ENCODE measurements at regions not wholly inside any gene's neighbourhood (a gene's known extent, or its start where the extent isn't known, plus 50 kb on each side); places are given as distances from the start of the nearest gene placed in this dataset.

DNA sequence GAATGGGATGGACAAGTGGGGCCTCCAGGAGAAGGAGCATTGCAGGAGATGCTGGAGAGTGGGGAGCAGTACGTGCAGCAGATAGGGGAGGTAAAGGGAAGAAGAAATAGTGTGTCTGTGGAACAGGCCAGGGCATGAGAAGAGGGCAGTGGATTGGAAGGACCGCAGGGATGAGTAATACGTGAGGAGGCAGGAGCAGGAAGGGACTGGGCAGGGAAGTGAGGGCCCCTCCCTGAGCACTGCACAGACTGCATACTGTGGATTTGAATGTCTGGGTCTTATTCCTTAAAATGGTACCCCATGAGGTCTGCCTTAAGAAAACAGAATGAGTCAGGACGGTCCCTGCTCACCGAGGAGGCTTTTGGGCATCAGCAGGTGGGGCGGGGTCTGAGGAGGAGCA, 210.0 kb upstream of the NDN start:
- TF ChIP-seq, protein P1, sequence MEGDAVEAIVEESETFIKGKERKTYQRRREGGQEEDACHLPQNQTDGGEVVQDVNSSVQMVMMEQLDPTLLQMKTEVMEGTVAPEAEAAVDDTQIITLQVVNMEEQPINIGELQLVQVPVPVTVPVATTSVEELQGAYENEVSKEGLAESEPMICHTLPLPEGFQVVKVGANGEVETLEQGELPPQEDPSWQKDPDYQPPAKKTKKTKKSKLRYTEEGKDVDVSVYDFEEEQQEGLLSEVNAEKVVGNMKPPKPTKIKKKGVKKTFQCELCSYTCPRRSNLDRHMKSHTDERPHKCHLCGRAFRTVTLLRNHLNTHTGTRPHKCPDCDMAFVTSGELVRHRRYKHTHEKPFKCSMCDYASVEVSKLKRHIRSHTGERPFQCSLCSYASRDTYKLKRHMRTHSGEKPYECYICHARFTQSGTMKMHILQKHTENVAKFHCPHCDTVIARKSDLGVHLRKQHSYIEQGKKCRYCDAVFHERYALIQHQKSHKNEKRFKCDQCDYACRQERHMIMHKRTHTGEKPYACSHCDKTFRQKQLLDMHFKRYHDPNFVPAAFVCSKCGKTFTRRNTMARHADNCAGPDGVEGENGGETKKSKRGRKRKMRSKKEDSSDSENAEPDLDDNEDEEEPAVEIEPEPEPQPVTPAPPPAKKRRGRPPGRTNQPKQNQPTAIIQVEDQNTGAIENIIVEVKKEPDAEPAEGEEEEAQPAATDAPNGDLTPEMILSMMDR (IDR thresholded peaks at IDR 0.05), result no peak
- no peak overlapping the region for H3K4me2 ChIP-seq (ENCODE audit: low read length)
- no peak overlapping the region for H2AFZ ChIP-seq
- no peaks in the 10 kb centered on the region for H3K36me3 ChIP-seq (ENCODE audit: control insufficient read depth, insufficient read depth, low read length)
- no peak overlapping the region for H3K9ac ChIP-seq
- H3K27me3 ChIP-seq (ENCODE audit: control insufficient read depth, insufficient read depth, low read length), result no peaks in the 10 kb centered on the region
- H3K9me3 ChIP-seq (ENCODE audit: control insufficient read depth, low read length), result no peaks in the 10 kb centered on the region
- no peak overlapping the region for H3K27ac ChIP-seq
- H3K4me3 ChIP-seq (ENCODE audit: low read depth, low read length), result no peak overlapping the region
- H3K79me2 ChIP-seq, result no peaks in the 10 kb centered on the region
- no peaks in the 10 kb centered on the region for H3K4me1 ChIP-seq

DNA sequence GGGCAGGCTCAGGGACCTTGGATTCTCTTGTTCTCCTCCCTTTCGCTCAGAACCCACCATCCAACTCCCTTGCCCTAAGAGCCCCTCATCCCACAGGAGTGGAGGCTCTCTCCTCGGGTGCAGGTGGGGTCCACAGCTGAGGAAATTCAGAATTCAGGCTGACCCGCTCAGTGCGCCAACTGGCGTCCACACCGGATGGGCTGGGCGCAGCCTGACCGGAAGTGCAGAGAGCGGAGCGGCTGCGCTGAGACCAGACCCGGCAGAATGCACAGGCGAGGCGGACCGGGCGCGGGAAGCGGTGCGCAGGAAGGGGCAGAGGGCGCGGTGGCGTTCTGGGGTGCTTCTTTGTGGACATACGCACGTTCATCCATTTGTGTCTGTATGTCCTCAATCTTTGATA, 210.4 kb upstream of the NDN start:
- no peaks in the 10 kb centered on the region for H3K79me2 ChIP-seq
- H3K9me3 ChIP-seq (ENCODE audit: control insufficient read depth, low read length), result no peaks in the 10 kb centered on the region
- TF ChIP-seq, protein P1 (IDR thresholded peaks at IDR 0.05), result no peak
- H3K27ac ChIP-seq, result no peak overlapping the region
- H3K36me3 ChIP-seq (ENCODE audit: control insufficient read depth, insufficient read depth, low read length), result no peaks in the 10 kb centered on the region
- H3K4me2 ChIP-seq (ENCODE audit: low read length), result peak overlapping the region; percentile 54
- no peaks in the 10 kb centered on the region for H3K4me1 ChIP-seq
- H3K4me3 ChIP-seq (ENCODE audit: low read depth, low read length), result peak overlapping the region; percentile 29
- no peaks in the 10 kb centered on the region for H3K27me3 ChIP-seq (ENCODE audit: control insufficient read depth, insufficient read depth, low read length)
- no peak overlapping the region for H3K9ac ChIP-seq
- H2AFZ ChIP-seq, result peak overlapping the region; percentile 38

GRCh38 chr15:23910030-23910429, 222.9 kb upstream of the NDN start:
- Histone ChIP-seq H3K9me3 (ENCODE audit: control insufficient read depth, low read length) (no peaks in the 10 kb centered on the region), H3K36me3 (ENCODE audit: control insufficient read depth, insufficient read depth, low read length) (no peaks in the 10 kb centered on the region), H3K9ac (no peak overlapping the region), H3K27ac (no peak overlapping the region), H2AFZ (no peak overlapping the region), H3K4me3 (ENCODE audit: low read depth, low read length) (no peak overlapping the region), H3K4me2 (ENCODE audit: low read length) (no peak overlapping the region), H3K79me2 (no peaks in the 10 kb centered on the region), H3K27me3 (ENCODE audit: control insufficient read depth, insufficient read depth, low read length) (no peaks in the 10 kb centered on the region), H3K4me1 (no peaks in the 10 kb centered on the region)
- TF ChIP-seq, protein P1 (IDR thresholded peaks at IDR 0.05), result no peak

DNA sequence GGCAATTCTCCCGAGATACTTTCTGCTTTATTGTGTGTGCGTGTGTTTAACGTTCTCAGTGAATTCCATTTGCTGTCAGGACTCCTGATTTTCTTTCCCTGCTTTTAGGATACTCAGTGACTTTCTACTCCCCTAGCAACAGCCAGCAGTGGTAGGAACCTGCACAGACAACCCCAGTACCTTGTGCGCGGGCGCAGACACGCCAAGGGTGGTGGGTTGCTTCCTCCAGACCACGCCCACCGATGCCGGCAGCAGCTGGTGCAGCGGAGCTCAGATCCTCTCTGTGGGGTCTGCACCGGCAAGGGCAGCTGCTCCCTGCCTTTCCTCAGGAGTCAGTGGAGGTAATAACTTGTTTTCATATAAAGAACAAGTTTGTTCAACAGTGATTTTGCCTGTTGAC, 225.1 kb upstream of the NDN start:
- Histone ChIP-seq H3K4me2 (ENCODE audit: low read length) (no peak overlapping the region), H3K4me1 (no peaks in the 10 kb centered on the region), H3K9me3 (ENCODE audit: control insufficient read depth, low read length) (no peaks in the 10 kb centered on the region), H3K4me3 (ENCODE audit: low read depth, low read length) (no peak overlapping the region), H3K27me3 (ENCODE audit: control insufficient read depth, insufficient read depth, low read length) (no peaks in the 10 kb centered on the region), H3K9ac (no peak overlapping the region), H3K79me2 (no peaks in the 10 kb centered on the region), H3K36me3 (ENCODE audit: control insufficient read depth, insufficient read depth, low read length) (no peaks in the 10 kb centered on the region), H3K27ac (no peak overlapping the region), H2AFZ (no peak overlapping the region)
- TF ChIP-seq, protein P1 (IDR thresholded peaks at IDR 0.05), result no peak

DNA sequence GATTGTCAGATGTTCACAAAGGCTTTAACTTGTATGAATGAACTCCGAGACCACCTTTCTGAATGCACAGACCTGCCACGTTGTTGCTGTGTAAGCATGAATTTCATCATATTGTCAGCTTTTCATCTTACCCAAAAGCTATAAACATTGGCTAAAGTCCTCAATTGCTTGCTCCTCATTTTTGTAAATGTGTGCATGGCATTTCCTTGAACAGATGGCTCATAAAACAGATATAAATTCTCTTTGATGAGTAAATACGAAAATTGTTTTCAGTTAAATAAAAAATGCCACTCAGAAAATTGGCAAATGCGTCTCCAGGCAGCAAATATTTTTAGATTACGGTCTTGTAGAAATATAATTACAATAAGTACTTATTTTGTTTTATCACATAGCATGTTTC, 226.0 kb upstream of the NDN start:
- Histone ChIP-seq H3K4me3 (ENCODE audit: low read depth, low read length) (no peak overlapping the region), H3K9me3 (ENCODE audit: control insufficient read depth, low read length) (no peaks in the 10 kb centered on the region), H2AFZ (no peak overlapping the region), H3K79me2 (no peaks in the 10 kb centered on the region), H3K27ac (no peak overlapping the region), H3K9ac (no peak overlapping the region), H3K4me2 (ENCODE audit: low read length) (no peak overlapping the region), H3K4me1 (no peaks in the 10 kb centered on the region), H3K27me3 (ENCODE audit: control insufficient read depth, insufficient read depth, low read length) (no peaks in the 10 kb centered on the region), H3K36me3 (ENCODE audit: control insufficient read depth, insufficient read depth, low read length) (no peaks in the 10 kb centered on the region)
- TF ChIP-seq, protein P1 (IDR thresholded peaks at IDR 0.05), result no peak

All from parathyroid adenoma (tissue), 2 donors.